Fibroblast of lung (primary cell): ENCODE measurements at regions not wholly inside any gene's neighbourhood (a gene's known extent, or its start where the extent isn't known, plus 50 kb on each side); places are given as distances from the start of the nearest gene placed in this dataset.

Source experiments
- DNase-seq, 2 donors: peaks; one replicate each; pipeline versions ENCODE4 v3.0.0 to v3.0.0-alpha.2; 2010; ENCODE audit warnings: low read depth in 2 of 2
- H2AFZ ChIP-seq: 2 replicates; pipeline ENCODE4 v1.5.1; 2012; ENCODE audit warnings: low read length, control low read depth, inconsistent platforms
- H3K27ac ChIP-seq: 2 replicates; pipeline ENCODE4 v1.5.1; 2011; ENCODE audit warnings: low read length, control low read depth; ENCODE audit not compliant: insufficient read depth
- H3K27me3 ChIP-seq: 2 replicates; pipeline ENCODE4 v1.5.1; 2011; ENCODE audit warnings: mild to moderate bottlenecking, low read length; ENCODE audit not compliant: control insufficient read depth, insufficient read depth
- H3K36me3 ChIP-seq: 2 replicates; pipeline ENCODE4 v1.5.1; 2011; ENCODE audit warnings: low read length; ENCODE audit not compliant: control insufficient read depth, insufficient read depth
- H3K4me1 ChIP-seq: 2 replicates; pipeline ENCODE4 v1.5.1; 2011; ENCODE audit warnings: low read length; ENCODE audit not compliant: control insufficient read depth, insufficient read depth; ENCODE audit errors: extremely low read depth
- H3K4me2 ChIP-seq: 2 replicates; pipeline ENCODE4 v1.5.1; 2011; ENCODE audit warnings: low read length, control low read depth; ENCODE audit not compliant: insufficient read depth; ENCODE audit errors: extremely low read depth
- H3K4me3 ChIP-seq, 4 experiments: fragments of 200-600 bp in 1 of 4; sonication (generic) in 1 of 4; replicated peaks in 1 of 4; 2 replicates each; pipeline ENCODE4 v1.5.1; 2011 to 2016; ENCODE audit warnings: low read length in 4 of 4, low read depth in 3 of 4, mild to moderate bottlenecking in 3 of 4, control low read depth in 2 of 4, inconsistent platforms in 1 of 4, mixed read lengths in 1 of 4; ENCODE audit not compliant: insufficient read depth in 1 of 4; ENCODE audit errors: control extremely low read depth in 1 of 4
- H3K79me2 ChIP-seq: 2 replicates; pipeline ENCODE4 v1.5.1; 2012; ENCODE audit warnings: mild to moderate bottlenecking, low read length, inconsistent platforms; ENCODE audit not compliant: control insufficient read depth, insufficient read depth
- H3K9ac ChIP-seq: 2 replicates; pipeline ENCODE4 v1.5.1; 2011; ENCODE audit warnings: mild to moderate bottlenecking, low read length, control low read depth; ENCODE audit not compliant: insufficient read depth
- H3K9me3 ChIP-seq: 2 replicates; pipeline ENCODE4 v1.5.1; 2012; ENCODE audit warnings: low read depth, low read length; ENCODE audit not compliant: control insufficient read depth, insufficient read depth
- H4K20me1 ChIP-seq: 2 replicates; pipeline ENCODE4 v1.5.1; 2011; ENCODE audit warnings: low read length; ENCODE audit not compliant: control insufficient read depth, insufficient read depth; ENCODE audit errors: extremely low read depth
- CTCF ChIP-seq, 2 donors: IDR thresholded peaks in 1 of 2; conservative IDR thresholded peaks in 1 of 2; 1 replicate in 1 of 2; 2 replicates in 1 of 2; pipeline ENCODE4 v1.5.1; 2011 to 2012; ENCODE audit warnings: low read length in 2 of 2, control low read depth in 1 of 2, inconsistent platforms in 1 of 2, low read depth in 1 of 2, mild to moderate bottlenecking in 1 of 2
- EZH2 ChIP-seq: IDR thresholded peaks from 2 replicates; pipeline ENCODE4 v1.5.1; 2012; ENCODE audit warnings: low read length, control low read depth, mild to moderate bottlenecking; ENCODE audit errors: missing control alignments

GRCh38 chr2:17262854-17263569 is 255.2 kb downstream of the RAD51AP2 start:
- no peak overlapping the region for H3K4me3 ChIP-seq
- TF ChIP-seq EZH2 (no peak), CTCF (conservative IDR thresholded peaks at IDR 0.05 in 1 of 2, IDR thresholded peaks at IDR 0.05 in 1 of 2; ENCODE audit: low read depth in 1 of 2, low read length in 2 of 2) (no peak)
- no peak overlapping the region for H3K27ac ChIP-seq
- no peaks in the 10 kb centered on the region for H3K4me1 ChIP-seq
- no peak overlapping the region for H3K9ac ChIP-seq
- DNase-seq: no peak
- H4K20me1 ChIP-seq: no peaks in the 10 kb centered on the region
- H3K9me3 ChIP-seq: no peaks in the 10 kb centered on the region
- no peaks in the 10 kb centered on the region for H3K27me3 ChIP-seq
- H2AFZ ChIP-seq: no peak overlapping the region
- H3K79me2 ChIP-seq: no peaks in the 10 kb centered on the region
- no peak overlapping the region for H3K4me2 ChIP-seq
- no peaks in the 10 kb centered on the region for H3K36me3 ChIP-seq

GRCh38 chr2:17259613-17260012 is 258.6 kb downstream of the RAD51AP2 start:
- Histone ChIP-seq H3K27me3 (no peaks in the 10 kb centered on the region), H3K36me3 (no peaks in the 10 kb centered on the region), H2AFZ (no peak overlapping the region), H3K9me3 (no peaks in the 10 kb centered on the region), H3K4me1 (no peaks in the 10 kb centered on the region), H3K4me3 (no peak overlapping the region), H3K4me2 (no peak overlapping the region), H4K20me1 (no peaks in the 10 kb centered on the region), H3K9ac (no peak overlapping the region), H3K27ac (no peak overlapping the region), H3K79me2 (no peaks in the 10 kb centered on the region)
- no peak for TF ChIP-seq CTCF (conservative IDR thresholded peaks at IDR 0.05 in 1 of 2, IDR thresholded peaks at IDR 0.05 in 1 of 2; ENCODE audit: low read depth in 1 of 2, low read length in 2 of 2)
- no peak for TF ChIP-seq EZH2
- DNase-seq: no peak

GRCh38 chr2:17258861-17259260 is 259.4 kb downstream of the RAD51AP2 start:
- Histone ChIP-seq H4K20me1 (no peaks in the 10 kb centered on the region), H3K4me2 (no peak overlapping the region), H3K27ac (no peak overlapping the region), H3K27me3 (no peaks in the 10 kb centered on the region), H3K9ac (no peak overlapping the region), H3K36me3 (no peaks in the 10 kb centered on the region), H3K79me2 (no peaks in the 10 kb centered on the region), H3K4me3 (no peak overlapping the region), H3K4me1 (no peaks in the 10 kb centered on the region), H2AFZ (no peak overlapping the region), H3K9me3 (no peaks in the 10 kb centered on the region)
- peak in 1 of 2 donors; percentile 58 for DNase-seq
- TF ChIP-seq EZH2 (no peak), CTCF (conservative IDR thresholded peaks at IDR 0.05 in 1 of 2, IDR thresholded peaks at IDR 0.05 in 1 of 2; ENCODE audit: low read depth in 1 of 2, low read length in 2 of 2) (no peak)
